ENCODE measurements at regions not wholly inside any gene's neighbourhood (a gene's known extent, or its start where the extent isn't known, plus 50 kb on each side); places are given as distances from the start of the nearest gene placed in this dataset.

- TF ChIP-seq CTCF (IDR thresholded peaks at IDR 0.05) (no peak), POLR2A (IDR thresholded peaks at IDR 0.05) (no peak)
These were observed 351.3 kb downstream of the RRAGC start for GRCh38 chr1:38508232-38508631.

All from adrenal gland (tissue), 5 donors.